Activated CD4-positive, alpha-beta T cell treated with anti-CD3 and anti-CD28 coated beads, Interleukin-2, Interleukin-6, amounts not matched to agents 100 ng/mL and 50 ng/mL, durations not matched to agents 16 hours and 8 hours (primary cell): ENCODE measurements at regions not wholly inside any gene's neighbourhood (a gene's known extent, or its start where the extent isn't known, plus 50 kb on each side); places are given as distances from the start of the nearest gene placed in this dataset.

ENCODE experiments used
- DNase-seq: peaks from one replicate; pipeline ENCODE4 v3.0.0-alpha.2; 2020

GRCh38 chr10:31709028-31709427 is 219.6 kb downstream of the ARHGAP12 start:
- no peak for DNase-seq

GRCh38 chr10:31708474-31708873 is 220.2 kb downstream of the ARHGAP12 start:
- no peak for DNase-seq

GRCh38 chr10:31708046-31708445 is 220.6 kb downstream of the ARHGAP12 start:
- no peak for DNase-seq

- peak; percentile 86 for DNase-seq
Measured at GRCh38 chr10:31707093-31708039, 221.3 kb downstream of the ARHGAP12 start.

GRCh38 chr10:31706464-31707092 is 222.1 kb downstream of the ARHGAP12 start:
- no peak for DNase-seq

- no peak for DNase-seq
Measured at GRCh38 chr10:31705136-31705535, 223.5 kb downstream of the ARHGAP12 start.

- no peak for DNase-seq
Measured at GRCh38 chr10:31704195-31704594, 224.4 kb downstream of the ARHGAP12 start.

- DNase-seq = no peak
Measured at GRCh38 chr10:31702954-31703353, 225.7 kb downstream of the ARHGAP12 start.

- no peak for DNase-seq
Measured at GRCh38 chr10:31702005-31702404, 226.6 kb downstream of the ARHGAP12 start.

- no peak for DNase-seq
Measured at GRCh38 chr10:31701546-31701945, 227.1 kb downstream of the ARHGAP12 start.

GRCh38 chr10:31700181-31700611 is 228.4 kb downstream of the ARHGAP12 start:
- DNase-seq = no peak

GRCh38 chr10:31698181-31698830 is 230.3 kb downstream of the ARHGAP12 start:
- no peak for DNase-seq

- no peak for DNase-seq
Measured at GRCh38 chr10:31697271-31698180, 231.1 kb downstream of the ARHGAP12 start.

- DNase-seq = no peak
Measured at GRCh38 chr10:31694929-31695837, 233.4 kb downstream of the ARHGAP12 start.

- no peak for DNase-seq
Measured at GRCh38 chr10:31694126-31694685, 234.4 kb downstream of the ARHGAP12 start.

GRCh38 chr10:31693491-31693890 is 235.1 kb downstream of the ARHGAP12 start:
- no peak for DNase-seq

GRCh38 chr10:31689233-31689632 is 239.4 kb downstream of the ARHGAP12 start:
- DNase-seq = no peak

GRCh38 chr10:31687663-31688482 is 240.8 kb downstream of the ARHGAP12 start:
- DNase-seq = no peak

GRCh38 chr10:31686599-31686998 is 242.0 kb downstream of the ARHGAP12 start:
- no peak for DNase-seq

GRCh38 chr10:31683682-31684081 is 244.9 kb downstream of the ARHGAP12 start:
- no peak for DNase-seq
